Liver (tissue), 8 donors: ENCODE measurements at regions not wholly inside any gene's neighbourhood (a gene's known extent, or its start where the extent isn't known, plus 50 kb on each side); places are given as distances from the start of the nearest gene placed in this dataset.

Experiments used
- DNase-seq: peaks from one replicate; pipeline ENCODE4 v3.0.0-alpha.2; 2017; ENCODE audit warnings: low spot score
- H3K27ac ChIP-seq, 2 donors: one replicate each; pipeline ENCODE4 v1.7.0; 2013; ENCODE audit warnings: inconsistent platforms in 2 of 2, low read length in 2 of 2, control low read depth in 1 of 2, low read depth in 1 of 2, mild to moderate bottlenecking in 1 of 2
- H3K27me3 ChIP-seq, 4 donors: one replicate each; pipeline versions ENCODE4 v1.6.1 to v1.7.0; 2013; ENCODE audit warnings: low read length in 3 of 4, inconsistent platforms in 1 of 4, mild to moderate bottlenecking in 1 of 4, moderate library complexity in 1 of 4; ENCODE audit not compliant: control insufficient read depth in 4 of 4, insufficient read depth in 4 of 4
- H3K36me3 ChIP-seq, 4 donors: one replicate each; pipeline versions ENCODE4 v1.6.1 to v1.7.0; 2013; ENCODE audit warnings: low read length in 3 of 4, mild to moderate bottlenecking in 3 of 4, low read depth in 1 of 4, moderate library complexity in 1 of 4; ENCODE audit not compliant: control insufficient read depth in 4 of 4, insufficient read depth in 3 of 4
- H3K4me1 ChIP-seq, 4 donors: one replicate each; pipeline versions ENCODE4 v1.6.1 to v1.7.0; 2013; ENCODE audit warnings: low read length in 3 of 4, mild to moderate bottlenecking in 3 of 4, moderate library complexity in 1 of 4; ENCODE audit not compliant: control insufficient read depth in 4 of 4, insufficient read depth in 4 of 4
- H3K4me3 ChIP-seq, 3 donors: one replicate each; pipeline versions ENCODE4 v1.6.1 to v1.7.0; 2013; ENCODE audit warnings: low read length in 3 of 3, control low read depth in 1 of 3, low read depth in 1 of 3, mild to moderate bottlenecking in 1 of 3
- H3K9ac ChIP-seq, 2 donors: one replicate each; pipeline ENCODE4 v1.7.0; 2013; ENCODE audit warnings: low read length in 2 of 2, mild to moderate bottlenecking in 2 of 2, moderate library complexity in 2 of 2, control low read depth in 1 of 2, low read depth in 1 of 2
- H3K9me3 ChIP-seq, 4 donors: one replicate each; pipeline versions ENCODE4 v1.6.1 to v1.7.0; 2013; ENCODE audit warnings: low read length in 3 of 4; ENCODE audit not compliant: control insufficient read depth in 4 of 4
- ATF3 ChIP-seq: IDR thresholded peaks from 2 replicates; pipeline ENCODE4 v1.6.1; 2016; ENCODE audit warnings: antibody characterized with exemption
- CTCF ChIP-seq: fragments of 150-350 bp; IDR thresholded peaks from 2 replicates; pipeline ENCODE4 v1.5.1; 2017; ENCODE audit warnings: improper control_type of control experiment, low read depth, low read length; ENCODE audit not compliant: missing input control
- EGR1 ChIP-seq, 2 donors: IDR thresholded peaks; 2 replicates each; pipeline ENCODE4 v1.6.1; 2016 to 2018; ENCODE audit warnings: antibody characterized with exemption in 2 of 2, low read depth in 2 of 2
- FOXA1 ChIP-seq: IDR thresholded peaks from 2 replicates; pipeline ENCODE4 v1.6.1; 2016; ENCODE audit warnings: antibody characterized with exemption
- FOXA2 ChIP-seq: IDR thresholded peaks from 2 replicates; pipeline ENCODE4 v1.6.1; 2016; ENCODE audit warnings: antibody characterized with exemption
- GABPA ChIP-seq, 2 donors: IDR thresholded peaks in 1 of 2; conservative IDR thresholded peaks in 1 of 2; 2 replicates each; pipeline ENCODE4 v1.6.1; 2016; ENCODE audit warnings: antibody characterized with exemption in 2 of 2, mild to moderate bottlenecking in 1 of 2, moderate library complexity in 1 of 2
- HNF4A ChIP-seq, 2 donors: conservative IDR thresholded peaks; 2 replicates each; pipeline ENCODE4 v1.6.1; 2016; ENCODE audit warnings: antibody characterized with exemption in 2 of 2, mild to moderate bottlenecking in 2 of 2
- HNF4G ChIP-seq: IDR thresholded peaks from 2 replicates; pipeline ENCODE4 v1.6.1; 2016; ENCODE audit warnings: antibody characterized with exemption
- JUND ChIP-seq, 2 donors: IDR thresholded peaks; 2 replicates each; pipeline ENCODE4 v1.6.1; 2016; ENCODE audit warnings: antibody characterized with exemption in 2 of 2
- MAX ChIP-seq: IDR thresholded peaks from 2 replicates; pipeline ENCODE4 v1.6.1; 2016; ENCODE audit warnings: antibody characterized with exemption
- NR2F2 ChIP-seq: IDR thresholded peaks from 2 replicates; pipeline ENCODE4 v1.6.1; 2016; ENCODE audit warnings: antibody characterized with exemption
- RAD21 ChIP-seq, 2 donors: IDR thresholded peaks; 2 replicates each; pipeline ENCODE4 v1.6.1; 2016; ENCODE audit warnings: antibody characterized with exemption in 2 of 2, mild to moderate bottlenecking in 2 of 2
- REST ChIP-seq: IDR thresholded peaks from 2 replicates; pipeline ENCODE4 v1.6.1; 2016; ENCODE audit warnings: antibody characterized with exemption, mild to moderate bottlenecking
- RXRA ChIP-seq, 2 donors: IDR thresholded peaks; 2 replicates each; pipeline ENCODE4 v1.6.1; 2017 to 2018; ENCODE audit warnings: antibody characterized with exemption in 2 of 2, mild to moderate bottlenecking in 1 of 2
- SP1 ChIP-seq: IDR thresholded peaks from 2 replicates; pipeline ENCODE4 v1.6.1; 2018; ENCODE audit warnings: antibody characterized with exemption, mild to moderate bottlenecking
- TAF1 ChIP-seq: conservative IDR thresholded peaks from 2 replicates; pipeline ENCODE4 v1.6.1; 2016; ENCODE audit warnings: antibody characterized with exemption, mild to moderate bottlenecking
- YY1 ChIP-seq: IDR thresholded peaks from 2 replicates; pipeline ENCODE4 v1.6.1; 2016; ENCODE audit warnings: antibody characterized with exemption, mild to moderate bottlenecking
- ZBTB33 ChIP-seq: IDR thresholded peaks from 2 replicates; pipeline ENCODE4 v1.6.1; 2016; ENCODE audit warnings: antibody characterized with exemption
- WGBS: extraction: QIAGEN DNeasy Blood & Tissue Kit; methylation state at CpG from one replicate; pipeline ENCODE4 v1.1.7; 2013; 5-methylcytosine and 5-hydroxymethylcytosine counted together
- donor health status: healthy.
- donor health status: healthy.
- donor health status: healthy.
- donor health status: healthy.
- donor health status: healthy.

GRCh38 chr5:119302916-119303897, 52.6 kb upstream of the TNFAIP8 start:
- peaks cover 0 to 3% (median 0%) of the 10 kb centered on the region in 4 donors for H3K4me1 ChIP-seq
- H3K36me3 ChIP-seq, result no peaks in the 10 kb centered on the region
- H3K9me3 ChIP-seq, result no peaks in the 10 kb centered on the region
- peak overlapping the region in 1 of 2 donors; percentile 19 for H3K27ac ChIP-seq
- no peaks in the 10 kb centered on the region for H3K27me3 ChIP-seq
- TF ChIP-seq HNF4G, result no peak
- no peak for TF ChIP-seq MAX
- TF ChIP-seq FOXA1, result no peak
- no peak for TF ChIP-seq ATF3
- no peak for TF ChIP-seq REST
- TF ChIP-seq RXRA (IDR thresholded peaks at IDR 0.05), result peak in 1 of 2 donors; percentile 27
- no peak for TF ChIP-seq HNF4A (conservative IDR thresholded peaks at IDR 0.05)
- peak; percentile 54 for TF ChIP-seq SP1
- no peak for TF ChIP-seq GABPA (IDR thresholded peaks at IDR 0.05 in 1 of 2, conservative IDR thresholded peaks at IDR 0.05 in 1 of 2)
- no peak for TF ChIP-seq TAF1
- TF ChIP-seq FOXA2, result no peak
- TF ChIP-seq JUND (IDR thresholded peaks at IDR 0.05), result peak in 1 of 2 donors; percentile 46
- TF ChIP-seq EGR1 (IDR thresholded peaks at IDR 0.05; ENCODE audit: low read depth in 2 of 2), result no peak
- TF ChIP-seq NR2F2, result peak; percentile 16
- no peak for TF ChIP-seq CTCF
- TF ChIP-seq YY1, result no peak
- TF ChIP-seq RAD21 (IDR thresholded peaks at IDR 0.05), result peak; percentile 5 to 27
- TF ChIP-seq ZBTB33, result no peak
- DNase-seq, result no peak
- H3K9ac ChIP-seq, result no peak overlapping the region
- H3K4me3 ChIP-seq, result no peak overlapping the region
- 79% methylated on average over 5 of the region's 5 CpGs for WGBS
